Glutamatergic neuron (in vitro differentiated cells): ENCODE measurements at regions not wholly inside any gene's neighbourhood (a gene's known extent, or its start where the extent isn't known, plus 50 kb on each side); places are given as distances from the start of the nearest gene placed in this dataset.

ENCODE experiments used
- DNase-seq: peaks from one replicate; pipeline ENCODE4 v3.0.0; 2022
- H3K27ac Mint-ChIP-seq: one replicate; pipeline ENCODE4 v1.8.0; 2020; ENCODE audit warnings: mild to moderate bottlenecking, mixed read lengths, inconsistent platforms; ENCODE audit not compliant: unreplicated experiment
- H3K27me3 Mint-ChIP-seq: one replicate; pipeline ENCODE4 v1.8.0; 2020; ENCODE audit warnings: mild to moderate bottlenecking, moderate library complexity, mixed read lengths, inconsistent platforms; ENCODE audit not compliant: unreplicated experiment
- H3K36me3 Mint-ChIP-seq: one replicate; pipeline ENCODE4 v1.8.0; 2020; ENCODE audit warnings: mild to moderate bottlenecking, mixed read lengths, inconsistent platforms; ENCODE audit not compliant: unreplicated experiment
- H3K4me1 Mint-ChIP-seq: one replicate; pipeline ENCODE4 v1.8.0; 2020; ENCODE audit warnings: mild to moderate bottlenecking, low read depth, mixed read lengths, inconsistent platforms; ENCODE audit not compliant: unreplicated experiment
- H3K4me3 Mint-ChIP-seq: one replicate; pipeline ENCODE4 v1.8.0; 2020; ENCODE audit warnings: mild to moderate bottlenecking, mixed read lengths, inconsistent platforms; ENCODE audit not compliant: unreplicated experiment
- H3K9me3 Mint-ChIP-seq: one replicate; pipeline ENCODE4 v1.8.0; 2020; ENCODE audit warnings: mild to moderate bottlenecking, moderate library complexity, mixed read lengths, inconsistent platforms; ENCODE audit not compliant: unreplicated experiment
- CTCF ChIP-seq: fragments of 200-600 bp; sonication (generic); IDR thresholded peaks from one replicate; pipeline ENCODE4 v1.5.0; 2021; ENCODE audit not compliant: partially characterized antibody, unreplicated experiment

- no peak overlapping the region for H3K4me3 Mint-ChIP-seq
- H3K27ac Mint-ChIP-seq, result no peak overlapping the region
- H3K27me3 Mint-ChIP-seq, result no peaks in the 10 kb centered on the region
- DNase-seq, result no peak
- H3K36me3 Mint-ChIP-seq, result peaks cover 4% of the 10 kb centered on the region
- peaks cover 3% of the 10 kb centered on the region for H3K4me1 Mint-ChIP-seq
- TF ChIP-seq CTCF, result no peak
- no peaks in the 10 kb centered on the region for H3K9me3 Mint-ChIP-seq
These were observed 1010.8 kb upstream of the CELF4 start for GRCh38 chr18:38576349-38576748.

GRCh38 chr18:38575648-38576047 is 1010.0 kb upstream of the CELF4 start:
- Mint-ChIP-seq H3K27me3 (no peaks in the 10 kb centered on the region), H3K9me3 (no peaks in the 10 kb centered on the region), H3K4me1 (peaks cover 3% of the 10 kb centered on the region), H3K4me3 (no peak overlapping the region), H3K27ac (no peak overlapping the region), H3K36me3 (peaks cover 4% of the 10 kb centered on the region)
- no peak for TF ChIP-seq CTCF
- no peak for DNase-seq

GRCh38 chr18:38575023-38575422 is 1009.4 kb upstream of the CELF4 start:
- H3K4me1 Mint-ChIP-seq, result peaks cover 3% of the 10 kb centered on the region
- H3K4me3 Mint-ChIP-seq, result no peak overlapping the region
- DNase-seq, result no peak
- H3K9me3 Mint-ChIP-seq, result no peaks in the 10 kb centered on the region
- H3K27me3 Mint-ChIP-seq, result no peaks in the 10 kb centered on the region
- no peak overlapping the region for H3K27ac Mint-ChIP-seq
- H3K36me3 Mint-ChIP-seq, result peaks cover 4% of the 10 kb centered on the region
- TF ChIP-seq CTCF, result no peak

- no peak overlapping the region for H3K27ac Mint-ChIP-seq
- DNase-seq, result no peak
- no peak overlapping the region for H3K4me3 Mint-ChIP-seq
These were observed 1007.0 kb upstream of the CELF4 start for GRCh38 chr18:38572554-38573111.

More at GRCh38 chr18:38572554-38573111, 1007.0 kb upstream of the CELF4 start:
- Mint-ChIP-seq H3K27me3 (no peaks in the 10 kb centered on the region), H3K36me3 (peaks cover 4% of the 10 kb centered on the region), H3K9me3 (no peaks in the 10 kb centered on the region), H3K4me1 (peaks cover 3% of the 10 kb centered on the region)
- TF ChIP-seq CTCF, result no peak
